GM13977 (cell line): ENCODE measurements at regions not wholly inside any gene's neighbourhood (a gene's known extent, or its start where the extent isn't known, plus 50 kb on each side); places are given as distances from the start of the nearest gene placed in this dataset.

Experiments used
- DNase-seq: peaks from one replicate; pipeline ENCODE4 v3.0.0; 2012; ENCODE audit warnings: low spot score
- CTCF ChIP-seq: IDR thresholded peaks from 2 replicates; pipeline ENCODE4 v1.5.1; 2012; ENCODE audit warnings: mild to moderate bottlenecking, control low read depth; ENCODE audit not compliant: insufficient read depth; ENCODE audit errors: extremely low read depth, missing control alignments
- in situ Hi-C: fragments of 300-500 bp; cut with MboI; formaldehyde crosslinking; loops from one replicate; pipeline ENCODE4 v1.12.0; 2022; ENCODE audit warnings: low sequenced_read_pairs, low pct_unique_long_range_greater_than_20kb, mixed read lengths, inconsistent platforms; ENCODE audit not compliant: unreplicated experiment

GRCh38 chr9:81381694-81382093 is 307.7 kb downstream of the TLE1 start:
- no peak for TF ChIP-seq CTCF
- in situ Hi-C loops, result no loop called here
- DNase-seq, result no peak

- in situ Hi-C loops, result no loop called here
- no peak for TF ChIP-seq CTCF
- no peak for DNase-seq
These were observed 308.6 kb downstream of the TLE1 start for GRCh38 chr9:81380504-81381359.

- no peak for TF ChIP-seq CTCF
- in situ Hi-C loops, result no loop called here
- DNase-seq, result no peak
These were observed 309.7 kb downstream of the TLE1 start for GRCh38 chr9:81379655-81380054.

GRCh38 chr9:81377921-81378320 is 311.4 kb downstream of the TLE1 start:
- in situ Hi-C loops, result no loop called here
- no peak for DNase-seq
- TF ChIP-seq CTCF, result no peak

- DNase-seq, result no peak
- in situ Hi-C loops, result no loop called here
- no peak for TF ChIP-seq CTCF
These were observed 312.0 kb downstream of the TLE1 start for GRCh38 chr9:81377320-81377719.

GRCh38 chr9:81375187-81376100 is 313.9 kb downstream of the TLE1 start:
- in situ Hi-C loops, result no loop called here
- DNase-seq, result no peak
- no peak for TF ChIP-seq CTCF
